Type B pancreatic cell (in vitro differentiated cells): ENCODE measurements at regions not wholly inside any gene's neighbourhood (a gene's known extent, or its start where the extent isn't known, plus 50 kb on each side); places are given as distances from the start of the nearest gene placed in this dataset.

Experiments
- DNase-seq: peaks from one replicate; pipeline ENCODE4 v3.0.0; 2021; ENCODE audit warnings: mixed read lengths; ENCODE audit not compliant: unreplicated experiment; ENCODE audit errors: extremely low spot score
- H3K27ac Mint-ChIP-seq: 2 replicates; pipeline ENCODE4 v1.8.0; 2021; ENCODE audit warnings: mild to moderate bottlenecking, mixed read lengths
- H3K27me3 Mint-ChIP-seq: 2 replicates; pipeline ENCODE4 v1.8.0; 2021; ENCODE audit warnings: mixed read lengths
- H3K36me3 Mint-ChIP-seq: 2 replicates; pipeline ENCODE4 v1.8.0; 2021; ENCODE audit warnings: mixed read lengths
- H3K4me1 Mint-ChIP-seq: one replicate; pipeline ENCODE4 v1.8.0; 2021; ENCODE audit warnings: mixed read lengths; ENCODE audit not compliant: unreplicated experiment
- H3K4me3 Mint-ChIP-seq: 2 replicates; pipeline ENCODE4 v1.8.0; 2021; ENCODE audit warnings: mild to moderate bottlenecking, mixed read lengths
- H3K9me3 Mint-ChIP-seq: 2 replicates; pipeline ENCODE4 v1.8.0; 2021; ENCODE audit warnings: mixed read lengths
- CTCF ChIP-seq: fragments of 200-600 bp; sonication (generic); conservative IDR thresholded peaks from 2 replicates; pipeline ENCODE4 v1.5.0; 2021; ENCODE audit warnings: antibody characterized with exemption, mild to moderate bottlenecking

DNA sequence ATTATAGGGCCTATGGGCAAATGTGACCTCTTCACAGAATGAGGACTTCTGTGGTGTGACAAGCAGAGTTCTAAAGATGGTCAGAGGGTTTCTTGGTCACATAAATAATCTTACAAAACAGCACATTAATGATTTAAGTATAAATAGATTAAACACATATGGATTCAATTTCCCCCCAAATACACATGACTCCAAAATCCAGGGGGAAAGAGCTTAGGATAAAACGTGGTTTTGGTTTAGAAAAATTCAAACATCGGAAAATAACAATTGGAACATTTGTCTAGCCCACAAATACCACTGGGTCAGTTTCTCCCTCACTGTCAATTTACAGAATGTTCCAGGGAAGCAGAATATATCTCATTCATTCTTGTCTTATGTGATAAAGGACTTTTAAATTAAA, 283.1 kb downstream of the COG6 start:
- no peak for TF ChIP-seq CTCF
- H3K4me1 Mint-ChIP-seq: peaks cover 5% of the 10 kb centered on the region
- no peaks in the 10 kb centered on the region for H3K9me3 Mint-ChIP-seq
- no peak for DNase-seq
- peaks cover 11% of the 10 kb centered on the region for H3K27me3 Mint-ChIP-seq
- H3K27ac Mint-ChIP-seq: no peak overlapping the region
- H3K4me3 Mint-ChIP-seq: no peak overlapping the region
- no peaks in the 10 kb centered on the region for H3K36me3 Mint-ChIP-seq

DNA sequence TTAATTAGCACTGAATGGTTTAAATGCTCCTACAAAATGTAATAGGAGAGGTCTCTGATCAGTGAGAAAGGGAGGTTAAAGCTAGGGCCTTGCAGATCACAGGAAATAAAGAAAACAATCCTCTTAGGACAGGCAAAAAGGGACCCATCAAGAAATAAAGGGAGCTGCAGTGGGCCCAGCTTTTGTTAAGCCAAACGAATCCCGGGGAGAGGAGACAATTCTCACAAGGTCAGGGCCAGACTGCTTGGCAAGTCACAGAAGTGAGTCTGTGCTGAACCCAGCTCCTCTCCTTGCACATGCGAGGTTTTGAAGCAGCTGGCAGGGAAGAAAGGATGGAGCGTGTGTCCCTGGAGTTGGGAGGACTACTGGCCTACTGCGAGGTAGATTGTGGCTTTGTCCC, 285.8 kb downstream of the COG6 start:
- H3K27me3 Mint-ChIP-seq: peaks cover 11% of the 10 kb centered on the region
- H3K9me3 Mint-ChIP-seq: peaks cover 4% of the 10 kb centered on the region
- no peaks in the 10 kb centered on the region for H3K36me3 Mint-ChIP-seq
- no peak for DNase-seq
- peaks cover 5% of the 10 kb centered on the region for H3K4me1 Mint-ChIP-seq
- no peak overlapping the region for H3K27ac Mint-ChIP-seq
- H3K4me3 Mint-ChIP-seq: no peak overlapping the region
- no peak for TF ChIP-seq CTCF

DNA sequence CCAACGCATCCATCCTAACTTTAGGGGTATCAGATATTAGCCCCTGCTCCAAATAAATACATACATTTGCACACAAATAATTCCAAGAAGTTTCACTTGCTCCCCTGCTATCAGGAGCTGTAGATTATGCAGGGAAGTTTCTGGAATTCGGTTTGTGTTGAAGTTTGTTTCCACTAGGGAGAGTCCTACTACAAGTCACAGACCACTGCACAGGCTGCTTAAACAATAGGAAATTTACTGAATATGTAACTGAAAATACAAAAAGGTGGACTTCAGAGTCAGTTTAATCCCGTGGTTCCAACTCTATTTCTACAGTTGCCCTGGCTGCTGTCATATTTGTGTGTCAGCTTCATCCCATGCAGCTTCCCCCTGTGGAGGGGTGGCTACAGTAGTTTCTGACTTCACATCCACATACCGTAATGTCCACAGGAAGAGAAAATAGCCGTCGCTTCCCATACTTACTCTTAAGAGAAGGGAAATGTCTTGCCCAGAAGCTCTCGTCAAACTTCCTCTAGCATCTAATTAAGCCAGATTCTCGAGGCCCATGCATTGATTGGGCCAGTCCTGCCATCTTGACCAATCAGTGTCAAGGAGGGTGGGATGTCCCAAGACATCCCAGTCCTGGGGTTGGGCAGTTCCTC, 286.6 kb downstream of the COG6 start:
- Mint-ChIP-seq H3K4me3 (no peak overlapping the region), H3K27ac (no peak overlapping the region), H3K4me1 (peaks cover 3% of the 10 kb centered on the region), H3K27me3 (peaks cover 13% of the 10 kb centered on the region), H3K36me3 (no peaks in the 10 kb centered on the region), H3K9me3 (peaks cover 8% of the 10 kb centered on the region)
- DNase-seq: no peak
- no peak for TF ChIP-seq CTCF

DNA sequence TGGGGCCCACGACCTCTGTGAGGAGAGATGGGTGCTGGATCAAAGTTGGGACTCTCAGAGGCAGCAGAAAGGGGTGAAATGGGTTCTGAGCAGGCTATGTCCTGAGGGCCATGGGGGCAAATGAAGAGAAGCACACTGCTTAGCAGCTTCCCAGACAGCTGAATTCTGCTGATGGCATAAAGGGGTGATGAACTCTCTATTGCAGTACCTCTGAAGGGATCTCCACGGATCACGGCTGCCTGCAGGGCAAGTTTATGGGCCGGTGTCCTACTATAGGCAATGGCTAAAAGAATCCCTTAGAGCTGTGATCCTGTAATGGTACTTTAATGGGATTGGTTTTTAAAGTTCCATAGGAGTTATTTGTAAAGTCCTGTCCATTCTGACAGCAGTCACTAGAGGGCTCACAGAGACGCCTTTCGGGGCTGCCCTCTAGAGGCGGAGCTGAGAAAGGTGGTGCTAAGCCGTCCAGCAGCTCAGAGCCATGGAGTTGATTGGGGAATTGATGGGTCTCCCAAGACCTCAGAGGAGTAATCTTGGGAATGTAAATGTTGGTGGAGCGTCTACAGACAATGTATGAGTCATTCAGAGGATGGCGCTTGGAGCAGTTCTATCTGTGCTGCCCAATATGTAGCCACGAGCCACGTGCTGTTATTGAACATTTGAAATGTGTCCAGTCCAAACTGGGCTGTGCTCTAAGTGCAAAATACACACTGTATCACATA, 287.3 kb downstream of the COG6 start:
- Mint-ChIP-seq H3K36me3 (no peaks in the 10 kb centered on the region), H3K27me3 (peaks cover 13% of the 10 kb centered on the region), H3K4me3 (no peak overlapping the region), H3K4me1 (no peaks in the 10 kb centered on the region), H3K9me3 (peaks cover 8% of the 10 kb centered on the region), H3K27ac (no peak overlapping the region)
- TF ChIP-seq CTCF: peak; percentile 92
- DNase-seq: no peak

DNA sequence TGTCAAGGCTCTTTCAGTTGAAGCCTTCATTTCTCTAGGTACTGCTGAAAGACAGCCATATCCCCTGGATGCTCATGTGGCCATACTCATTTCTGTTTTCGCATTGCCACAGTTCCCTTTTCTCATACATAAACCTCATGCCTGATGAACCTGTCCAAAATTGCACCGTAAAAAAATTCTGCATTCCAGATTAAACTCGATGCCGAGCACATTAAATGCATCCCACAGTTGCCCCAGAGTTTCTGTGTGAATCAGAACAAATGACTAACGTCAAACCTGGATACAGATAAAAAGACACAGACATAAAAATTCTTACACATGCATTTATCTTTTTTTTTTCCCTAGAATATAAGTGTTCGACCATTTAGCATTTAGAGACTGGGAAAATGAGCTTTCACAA, 288.2 kb downstream of the COG6 start:
- H3K27ac Mint-ChIP-seq: no peak overlapping the region
- H3K36me3 Mint-ChIP-seq: no peaks in the 10 kb centered on the region
- H3K4me1 Mint-ChIP-seq: no peaks in the 10 kb centered on the region
- H3K9me3 Mint-ChIP-seq: peaks cover 8% of the 10 kb centered on the region
- TF ChIP-seq CTCF: no peak
- no peak for DNase-seq
- H3K27me3 Mint-ChIP-seq: peaks cover 13% of the 10 kb centered on the region
- H3K4me3 Mint-ChIP-seq: no peak overlapping the region
